ENCODE measurements at regions not wholly inside any gene's neighbourhood (a gene's known extent, or its start where the extent isn't known, plus 50 kb on each side); places are given as distances from the start of the nearest gene placed in this dataset.
"Not testable (repeated sequence)": the region's sequence is repeated elsewhere in the genome, so short reads cannot be mapped to it uniquely, and the experiment has no call there.

- DNase-seq (ENCODE audit: low read depth in 3 of 3) = no peak
Observed at GRCh38 chr7:50920031-50920635, 137.4 kb upstream of the GRB10 start.

DNA sequence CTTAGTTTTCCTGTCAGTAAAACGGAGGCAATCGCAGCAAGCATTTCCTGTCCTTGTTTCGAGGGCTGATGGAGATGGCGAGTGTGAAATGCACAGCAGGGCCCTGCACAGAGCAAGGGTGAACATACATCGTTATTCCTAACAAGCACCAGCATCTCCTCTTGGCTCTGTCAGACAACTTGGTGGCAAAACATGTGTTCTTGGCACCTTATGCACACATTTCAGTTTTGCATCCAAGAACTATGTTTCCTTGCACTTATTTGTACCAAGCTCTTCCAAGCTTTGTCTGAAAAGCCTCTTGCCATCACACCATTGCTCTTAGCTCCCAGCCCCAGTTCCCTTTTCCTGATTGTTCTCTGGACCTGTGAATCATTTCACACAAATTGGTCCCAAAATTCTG is 132.9 kb upstream of the GRB10 start:
- DNase-seq (ENCODE audit: low read depth in 3 of 3) = no peak

- no peak for DNase-seq (ENCODE audit: low read depth in 3 of 3)
Observed at GRCh38 chr7:50914460-50914859, 131.8 kb upstream of the GRB10 start.

DNA sequence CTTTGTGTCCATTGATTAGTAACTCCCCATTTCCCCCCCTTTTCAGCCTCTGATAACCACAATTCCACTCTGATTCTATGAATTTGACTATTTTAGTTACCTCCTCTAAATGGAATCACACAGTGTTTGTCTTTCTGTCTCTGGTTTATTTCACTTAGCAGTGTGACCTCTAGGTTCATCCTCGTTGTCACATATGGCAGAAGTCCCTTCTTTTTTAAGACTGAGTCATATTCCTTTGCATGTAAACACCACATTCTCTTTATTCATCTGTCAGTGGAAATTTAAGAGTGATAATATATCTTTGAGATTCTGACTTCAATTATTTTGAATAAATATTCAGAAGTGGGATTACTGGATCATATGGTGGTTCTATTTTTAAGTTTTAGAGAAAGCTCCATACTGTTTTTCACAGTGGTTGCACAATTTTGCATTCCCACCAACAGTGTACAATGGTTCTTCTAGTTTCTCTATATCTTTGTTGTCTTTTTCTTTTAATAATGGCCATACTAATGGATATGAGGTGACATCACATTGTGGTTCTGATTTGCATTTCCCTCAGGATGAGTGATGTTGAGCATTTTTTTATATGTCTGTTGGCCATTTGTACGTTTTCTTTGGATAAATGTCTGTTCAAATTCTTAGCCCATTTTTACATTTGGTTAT is 126.1 kb upstream of the GRB10 start:
- DNase-seq (ENCODE audit: low read depth in 3 of 3) = no peak

DNA sequence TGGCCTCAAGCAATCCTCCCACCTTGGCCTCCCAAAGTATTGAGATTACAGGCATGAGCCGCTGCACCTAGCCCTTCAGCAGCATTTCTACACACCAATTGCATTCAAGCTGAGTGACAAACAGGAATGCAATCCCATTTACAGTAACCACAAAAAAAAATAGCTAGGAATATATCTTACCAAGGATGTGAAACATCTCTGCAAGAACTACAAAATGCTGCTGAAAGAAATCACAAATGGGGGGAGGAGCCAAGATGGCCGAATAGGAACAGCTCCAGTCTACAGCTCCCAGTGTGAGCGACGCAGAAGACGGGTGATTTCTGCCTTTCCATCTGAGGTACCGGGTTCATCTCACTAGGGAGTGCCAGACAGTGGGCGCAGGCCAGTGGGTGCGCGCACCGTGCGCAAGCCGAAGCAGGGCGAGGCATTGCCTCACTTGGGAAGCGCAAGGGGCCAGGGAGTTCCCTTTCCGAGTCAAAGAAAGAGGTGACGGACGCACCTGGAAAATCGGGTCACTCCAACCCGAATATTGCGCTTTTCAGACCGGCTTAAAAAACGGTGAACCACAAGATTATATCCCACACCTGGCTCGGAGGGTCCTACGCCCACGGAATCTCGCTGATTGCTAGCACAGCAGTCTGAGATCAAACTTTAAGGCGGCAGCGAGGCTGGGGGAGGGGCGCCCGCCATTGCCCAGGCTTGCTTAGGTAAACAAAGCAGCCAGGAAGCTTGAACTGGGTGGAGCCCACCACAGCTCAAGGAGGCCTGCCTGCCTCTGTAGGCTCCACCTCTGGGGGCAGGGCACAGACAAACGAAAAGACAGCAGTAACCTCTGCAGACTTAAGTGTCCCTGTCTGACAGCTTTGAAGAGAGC is 116.1 kb upstream of the GRB10 start:
- DNase-seq (ENCODE audit: low read depth in 3 of 3) = not testable (repeated sequence)

DNA sequence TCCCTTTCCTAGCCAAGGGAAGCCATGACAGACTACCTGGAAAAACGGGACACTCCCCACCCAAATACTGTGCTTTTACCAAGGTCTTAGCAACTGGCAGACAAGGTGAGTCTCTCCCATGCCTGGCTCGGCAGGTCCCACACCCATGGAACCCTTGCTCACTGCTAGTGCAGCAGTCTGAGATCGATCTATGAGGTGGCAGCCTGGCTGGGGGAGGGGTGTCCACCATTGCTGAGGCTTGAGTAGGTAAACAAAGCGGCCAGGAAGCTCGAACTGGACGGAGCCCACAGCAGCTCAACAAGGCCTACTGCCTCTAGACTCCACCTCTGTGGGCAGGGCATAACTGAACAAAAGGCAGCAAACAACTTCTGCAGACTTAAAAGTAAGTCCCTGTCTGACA is 104.4 kb upstream of the GRB10 start:
- not testable (repeated sequence) for DNase-seq (ENCODE audit: low read depth in 3 of 3)

DNA sequence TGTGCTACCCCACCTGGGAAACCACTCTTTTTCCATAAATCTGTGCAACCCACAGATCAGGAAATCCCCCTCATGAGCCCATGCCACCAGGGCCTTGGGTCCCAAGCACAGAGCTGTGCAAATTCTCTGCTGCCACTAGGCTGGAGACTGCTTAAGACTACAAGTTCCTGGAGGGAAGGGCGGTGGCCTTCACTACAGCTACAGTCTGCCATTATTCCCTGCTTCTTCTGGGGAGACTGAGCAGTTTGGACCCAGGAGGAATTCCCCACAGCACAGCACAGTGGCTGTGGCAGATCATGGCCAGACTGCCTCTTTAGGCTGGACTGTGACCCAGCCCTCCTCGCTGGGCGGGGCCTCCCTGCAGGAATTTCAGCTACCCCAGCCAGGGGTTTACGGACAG is 89.7 kb upstream of the GRB10 start:
- DNase-seq (ENCODE audit: low read depth in 3 of 3) = no peak

DNA sequence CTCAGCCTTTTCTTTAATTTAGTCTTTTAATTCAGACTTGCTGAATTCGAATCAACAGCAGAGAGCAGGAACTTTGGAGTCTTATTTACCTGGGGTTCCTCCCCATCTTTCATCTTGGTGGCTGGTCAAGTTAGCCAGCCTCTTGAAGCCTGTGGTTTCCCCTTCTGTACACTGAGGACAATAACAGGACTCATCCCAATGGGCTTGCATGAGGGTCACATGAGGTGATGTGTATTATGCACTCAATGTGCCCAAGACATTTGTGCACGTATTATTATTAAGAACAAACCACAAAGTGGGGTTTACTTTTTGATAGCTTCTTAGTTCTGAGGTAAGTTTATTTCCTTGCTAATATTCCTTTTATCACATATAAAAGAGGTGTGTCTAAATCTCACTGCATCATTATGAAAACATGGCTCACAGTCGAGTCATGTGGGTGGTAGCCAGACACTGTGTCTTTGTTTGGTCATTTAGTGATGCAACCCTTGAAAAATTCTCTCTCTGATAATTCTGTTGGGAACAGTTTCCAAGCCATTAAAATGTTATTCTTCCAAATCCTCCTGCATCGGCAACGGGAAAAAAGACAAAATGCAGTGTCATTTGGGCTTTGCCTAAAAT is 86.5 kb upstream of the GRB10 start:
- DNase-seq (ENCODE audit: low read depth in 3 of 3) = no peak

DNA sequence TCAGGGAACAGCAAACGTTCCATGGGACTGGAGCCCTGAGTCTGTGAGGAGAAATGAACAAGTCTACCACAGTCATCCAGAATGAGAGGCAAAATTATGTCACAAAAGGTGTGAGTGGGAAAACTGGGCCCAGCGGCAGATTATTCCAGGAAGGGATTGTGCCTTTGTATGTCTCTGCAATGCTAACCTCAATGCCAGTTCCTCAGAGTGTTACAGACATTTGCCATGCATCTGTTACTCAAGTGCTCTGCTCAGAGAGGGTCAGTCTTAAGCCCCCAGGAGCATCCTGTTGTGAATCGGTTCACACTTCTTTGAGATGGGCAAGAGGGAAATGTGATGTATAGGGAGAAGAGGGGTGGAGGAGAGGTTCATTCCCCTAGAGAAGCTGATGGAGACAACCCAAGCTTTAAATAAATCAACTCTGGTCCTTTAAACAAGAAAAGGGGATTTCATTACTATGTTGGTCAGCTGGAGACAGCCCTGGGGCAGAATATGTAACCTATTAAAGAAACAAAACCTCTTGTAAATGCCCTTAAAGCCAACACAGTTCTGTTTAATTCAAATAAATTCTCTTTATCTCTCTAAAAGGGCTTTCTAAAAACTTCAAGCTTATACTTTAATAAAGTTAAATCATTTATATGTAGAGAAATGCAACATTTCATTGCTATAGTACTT is 85.9 kb upstream of the GRB10 start:
- no peak for DNase-seq (ENCODE audit: low read depth in 3 of 3)

DNA sequence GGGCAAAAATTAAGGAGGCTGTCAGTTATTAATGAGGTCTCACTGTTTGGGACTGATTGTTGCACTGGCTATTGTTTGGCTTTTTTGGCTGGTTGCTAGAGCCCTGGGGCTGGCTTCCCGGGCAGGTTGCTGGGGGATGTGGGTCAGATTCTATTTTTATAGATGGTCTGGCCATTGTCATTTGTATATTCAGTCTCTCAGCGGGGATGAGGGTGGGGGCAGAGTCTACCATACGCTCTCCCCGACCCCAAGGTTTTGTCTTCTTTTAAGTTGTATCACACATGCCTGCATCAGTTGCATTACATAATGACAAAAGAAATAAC is 84.3 kb upstream of the GRB10 start:
- DNase-seq (ENCODE audit: low read depth in 3 of 3) = no peak

DNA sequence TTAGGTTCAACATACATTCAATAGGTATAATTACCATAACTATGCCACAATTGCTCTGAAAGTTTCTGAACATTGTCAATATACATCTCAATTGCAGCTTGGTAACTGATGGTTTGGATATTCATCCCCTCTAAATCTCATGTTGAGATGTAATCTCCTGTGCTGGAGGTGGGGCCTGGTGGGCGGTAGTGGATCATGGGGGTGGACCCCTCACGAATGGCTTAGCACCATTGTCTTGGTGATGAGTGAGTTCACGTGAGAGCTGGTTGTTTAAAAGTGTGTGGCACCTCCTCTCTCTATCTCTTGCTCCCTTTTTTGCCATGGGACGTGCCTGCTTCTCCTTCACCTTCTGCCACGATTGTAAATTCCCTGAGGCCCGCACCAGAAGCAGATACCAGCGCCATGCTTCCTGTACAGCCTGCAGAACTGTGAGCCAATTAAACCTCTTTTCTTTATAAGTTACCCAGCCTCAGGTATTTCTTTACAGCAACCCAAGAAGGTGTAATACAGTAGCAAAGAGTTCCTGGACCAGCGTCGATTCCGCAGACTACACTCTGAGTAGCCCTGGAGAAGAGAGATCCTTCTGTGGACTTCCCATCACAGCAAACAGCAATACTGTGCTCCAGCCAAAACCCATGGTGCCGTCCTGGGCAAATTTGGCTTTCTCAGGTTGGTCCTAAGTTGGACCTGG is 83.8 kb upstream of the GRB10 start:
- no peak for DNase-seq (ENCODE audit: low read depth in 3 of 3)

DNA sequence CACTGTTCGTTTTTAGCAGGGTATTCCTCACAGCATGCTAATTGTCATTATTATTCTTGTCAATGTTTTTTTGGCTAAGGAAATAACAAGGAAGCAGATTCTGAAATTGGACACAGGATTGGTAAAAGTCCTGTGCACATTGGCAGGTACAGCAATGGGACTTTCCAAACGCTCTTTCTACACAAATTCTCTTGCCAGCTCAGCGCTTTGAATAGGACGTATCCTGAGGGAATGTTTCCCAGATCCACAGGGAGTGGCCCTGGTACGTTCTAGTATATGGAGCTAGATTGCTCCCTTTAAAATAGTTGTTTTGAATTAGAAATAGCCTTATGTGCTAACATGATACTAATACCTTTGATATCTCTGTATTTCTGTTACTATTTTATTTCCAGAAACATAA is 82.8 kb upstream of the GRB10 start:
- DNase-seq (ENCODE audit: low read depth in 3 of 3) = no peak

GRCh38 chr7:50864694-50865093 is 82.0 kb upstream of the GRB10 start:
- DNase-seq (ENCODE audit: low read depth in 3 of 3) = no peak

- no peak for DNase-seq (ENCODE audit: low read depth in 3 of 3)
Observed at GRCh38 chr7:50863053-50863452, 80.4 kb upstream of the GRB10 start.

DNA sequence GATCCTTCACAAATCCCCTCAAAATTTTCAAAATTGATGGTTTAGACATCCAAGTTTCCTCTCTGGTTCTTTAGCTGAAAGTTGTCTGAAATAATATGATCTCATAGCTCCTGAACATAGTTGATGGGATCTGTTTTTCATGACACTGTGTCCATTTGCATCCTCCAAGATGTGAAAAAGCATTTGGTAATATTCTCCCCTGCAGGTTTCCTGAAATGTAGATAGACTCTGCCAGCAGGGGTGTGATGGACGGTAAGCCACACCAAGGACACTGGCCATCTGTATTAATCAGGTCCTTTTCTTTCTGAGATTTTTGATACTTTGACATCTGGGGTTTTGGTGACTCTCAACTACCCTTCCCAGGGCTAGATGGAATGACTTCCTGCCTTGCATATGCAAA is 79.6 kb upstream of the GRB10 start:
- no peak for DNase-seq (ENCODE audit: low read depth in 3 of 3)

- no peak for DNase-seq (ENCODE audit: low read depth in 3 of 3)
Observed at GRCh38 chr7:50860598-50860997, 77.9 kb upstream of the GRB10 start.

- no peak for DNase-seq (ENCODE audit: low read depth in 3 of 3)
Observed at GRCh38 chr7:50860174-50860573, 77.5 kb upstream of the GRB10 start.

DNA sequence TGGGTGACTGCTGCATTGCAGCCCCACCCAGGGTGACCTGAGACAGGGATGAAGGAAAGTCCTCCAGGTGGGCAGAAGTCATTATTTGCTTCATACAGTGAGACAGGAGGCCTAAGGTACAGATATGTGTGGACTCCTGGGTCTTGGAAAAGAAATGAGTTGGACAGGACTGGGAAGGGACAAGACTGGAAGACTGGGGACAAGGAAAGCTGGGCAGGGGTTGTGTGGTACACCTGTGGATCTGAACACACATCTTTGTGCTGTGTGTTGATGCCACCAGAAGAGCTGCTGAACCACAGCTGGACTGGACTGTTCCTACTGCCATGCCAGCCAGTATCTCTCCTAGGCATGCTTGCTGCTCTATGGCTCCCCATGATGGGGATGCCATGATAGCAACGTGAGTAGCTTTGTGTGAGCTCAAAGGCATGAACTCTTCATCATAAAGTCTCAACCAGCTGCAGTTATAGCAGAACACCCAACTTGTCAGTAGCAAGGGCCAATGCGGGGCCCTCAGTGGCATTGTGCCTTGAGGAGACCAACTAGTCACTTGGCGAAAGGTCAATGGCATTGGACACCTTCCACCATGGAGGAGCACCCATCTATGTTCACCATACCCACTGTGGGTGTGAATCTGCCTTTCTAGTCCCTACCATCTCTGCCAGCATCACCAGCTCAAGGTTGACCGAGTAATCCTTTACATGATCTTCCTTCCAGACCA is 76.0 kb upstream of the GRB10 start:
- no peak for DNase-seq (ENCODE audit: low read depth in 3 of 3)

DNA sequence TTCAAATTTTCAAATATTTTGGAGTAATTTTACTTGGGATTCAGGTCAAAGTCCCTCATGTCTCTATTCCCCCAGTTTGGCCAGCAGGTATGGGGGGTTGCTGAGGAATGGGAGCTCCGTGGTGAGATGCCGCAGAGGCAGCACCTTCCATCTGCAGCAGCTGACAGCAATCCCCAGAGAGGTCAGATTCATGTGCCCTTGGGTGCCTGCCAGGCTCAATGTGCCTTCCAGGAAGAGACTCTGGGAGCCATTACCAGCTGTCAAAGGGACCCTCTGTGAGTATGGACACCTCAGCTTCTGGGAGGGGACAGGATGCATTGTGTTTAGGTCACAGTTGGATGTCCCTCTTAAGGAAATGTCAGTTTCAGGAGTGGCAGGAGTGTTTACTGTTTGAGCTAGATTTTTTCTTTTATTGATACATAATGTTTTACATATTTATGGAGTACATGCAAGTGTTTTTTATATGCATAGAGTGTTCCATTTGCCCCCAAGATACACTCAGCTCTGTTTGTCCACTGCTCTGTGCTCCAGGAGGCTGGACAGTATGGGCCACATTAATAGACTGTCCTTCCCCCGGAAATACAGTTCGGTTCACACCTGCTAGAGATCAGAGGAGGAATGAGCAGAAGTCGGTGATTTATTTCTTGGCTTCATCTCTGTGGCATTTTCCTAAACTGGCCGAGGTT is 75.3 kb upstream of the GRB10 start:
- DNase-seq (ENCODE audit: low read depth in 3 of 3) = no peak

DNA sequence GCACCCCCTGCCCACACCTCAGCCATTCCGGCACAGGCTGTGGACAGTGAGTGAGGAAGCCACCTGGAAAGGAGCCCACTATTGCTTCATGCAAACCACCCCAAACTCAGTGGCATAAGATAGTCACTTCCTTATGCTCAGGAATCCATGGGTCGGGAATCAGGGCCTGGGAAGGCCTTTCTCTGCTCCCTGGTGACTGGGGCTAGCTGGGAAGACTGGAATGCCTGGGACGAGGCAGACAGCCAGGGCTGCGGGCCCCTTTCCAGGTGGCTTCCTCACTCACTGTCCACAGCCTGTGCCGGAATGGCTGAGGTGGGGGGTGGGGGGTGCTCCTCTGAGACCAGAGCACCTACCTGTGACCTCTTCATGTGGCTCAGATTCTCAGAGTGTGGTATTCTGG is 74.1 kb upstream of the GRB10 start:
- no peak for DNase-seq (ENCODE audit: low read depth in 3 of 3)

Data from stimulated activated CD4-positive, alpha-beta T cell treated with anti-CD3 and anti-CD28 coated beads, TNF-alpha, amount 100 ng/mL, for 48 hours (primary cell).